Kidney (tissue), 13 donors: ENCODE measurements at regions not wholly inside any gene's neighbourhood (a gene's known extent, or its start where the extent isn't known, plus 50 kb on each side); places are given as distances from the start of the nearest gene placed in this dataset.

Experiments used
- DNase-seq, 5 donors: peaks; one replicate each; pipeline ENCODE4 v3.0.0-alpha.2; 2013 to 2020
- FAIRE-seq: peaks from 2 replicates; lab custom pipeline; 2012; peaks lifted over from hg19 to GRCh38; lab: Jason Lieb, UNC
- H3K27ac ChIP-seq, 2 donors: one replicate each; pipeline ENCODE4 v1.7.0; 2013; ENCODE audit warnings: low read depth in 2 of 2, low read length in 2 of 2, inconsistent platforms in 1 of 2
- H3K27me3 ChIP-seq: one replicate; pipeline ENCODE4 v1.7.1; 2013; ENCODE audit warnings: low read length, inconsistent platforms; ENCODE audit not compliant: control insufficient read depth, insufficient read depth
- H3K36me3 ChIP-seq, 3 donors: one replicate each; pipeline versions ENCODE4 v1.7.0 to v1.7.1; 2013; ENCODE audit warnings: low read length in 3 of 3, control low read depth in 1 of 3, inconsistent platforms in 1 of 3; ENCODE audit not compliant: insufficient read depth in 3 of 3, control insufficient read depth in 2 of 3
- H3K4me1 ChIP-seq, 3 donors: one replicate each; pipeline versions ENCODE4 v1.7.0 to v1.7.1; 2013; ENCODE audit warnings: low read length in 3 of 3, inconsistent platforms in 1 of 3, low read depth in 1 of 3; ENCODE audit not compliant: control insufficient read depth in 2 of 3, insufficient read depth in 2 of 3
- H3K4me3 ChIP-seq, 3 donors: one replicate each; pipeline versions ENCODE4 v1.7.0 to v1.8.1; 2013; ENCODE audit warnings: low read length in 3 of 3, control low read depth in 1 of 3, inconsistent platforms in 1 of 3
- H3K9ac ChIP-seq, 3 donors: one replicate each; pipeline versions ENCODE4 v1.7.0 to v1.7.1; 2013; ENCODE audit warnings: low read length in 3 of 3, control low read depth in 1 of 3, inconsistent platforms in 1 of 3
- H3K9me3 ChIP-seq, 3 donors: one replicate each; pipeline versions ENCODE4 v1.7.0 to v1.7.1; 2013; ENCODE audit warnings: low read length in 3 of 3, control low read depth in 1 of 3, inconsistent platforms in 1 of 3; ENCODE audit not compliant: control insufficient read depth in 2 of 3, insufficient read depth in 1 of 3
- intact Hi-C: fragments of 100-400 bp; cut with DNase I; formaldehyde crosslinking; loops from one replicate; pipeline ENCODE4 v1.11.1; 2022
- TF ChIP-seq, protein P1 (sequence below): IDR thresholded peaks from 3 replicates; pipeline ENCODE4 v1.5.1; 2012; ENCODE audit warnings: mild to moderate bottlenecking, moderate library complexity, borderline replicate concordance; ENCODE audit not compliant: insufficient read depth; ENCODE audit errors: extremely low read depth
- donor health status: control.
- donor health status: control.
- donor health status: control.
- donor health status: control.
- donor health status: control.
- donor health status: DM: yes; HTN: yes; CAD: no.
- donor health status: Normal renal cell carcinoma (clear cell type).

DNA sequence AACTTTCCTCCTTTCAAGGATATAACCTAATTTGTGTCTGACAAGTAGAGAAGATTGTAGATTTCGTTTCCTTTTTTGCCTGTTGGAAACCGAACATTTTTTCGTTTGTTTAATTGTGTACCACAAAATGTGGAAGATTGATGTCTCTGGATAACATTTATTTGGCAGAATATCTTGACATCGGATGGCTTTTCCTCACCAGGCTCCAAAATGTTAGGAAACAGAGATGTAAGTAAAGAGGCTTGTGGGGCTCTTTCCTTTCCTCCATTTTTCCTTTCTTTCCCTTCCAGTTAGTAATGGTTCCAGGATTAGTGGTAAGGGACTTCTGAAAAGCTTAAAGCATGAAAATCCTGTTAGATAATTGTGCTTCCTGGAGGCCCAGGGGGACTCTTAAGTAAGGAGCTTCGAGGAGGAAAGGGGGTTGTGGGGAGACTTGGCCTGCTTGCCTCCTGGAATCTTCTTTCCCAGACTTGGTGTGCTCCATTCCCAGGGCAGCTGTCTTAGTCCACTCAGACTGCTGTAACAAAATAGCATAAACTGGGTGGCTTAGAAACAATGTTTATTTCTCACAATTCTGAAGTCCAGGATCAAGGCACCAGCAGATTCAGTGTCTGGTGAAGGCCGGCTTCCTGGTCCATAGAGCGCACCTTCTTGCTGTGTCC lies 243.1 kb upstream of the PWP1 start:
- Histone ChIP-seq H3K36me3 (no peaks in the 10 kb centered on the region), H3K4me3 (peak overlapping the region in 1 of 3 donors; percentile 52), H3K4me1 (peaks cover 0 to 7% (median 5%) of the 10 kb centered on the region in 3 donors), H3K9me3 (no peaks in the 10 kb centered on the region), H3K27me3 (no peaks in the 10 kb centered on the region), H3K27ac (no peak overlapping the region), H3K9ac (no peak overlapping the region)
- TF ChIP-seq, protein P1, sequence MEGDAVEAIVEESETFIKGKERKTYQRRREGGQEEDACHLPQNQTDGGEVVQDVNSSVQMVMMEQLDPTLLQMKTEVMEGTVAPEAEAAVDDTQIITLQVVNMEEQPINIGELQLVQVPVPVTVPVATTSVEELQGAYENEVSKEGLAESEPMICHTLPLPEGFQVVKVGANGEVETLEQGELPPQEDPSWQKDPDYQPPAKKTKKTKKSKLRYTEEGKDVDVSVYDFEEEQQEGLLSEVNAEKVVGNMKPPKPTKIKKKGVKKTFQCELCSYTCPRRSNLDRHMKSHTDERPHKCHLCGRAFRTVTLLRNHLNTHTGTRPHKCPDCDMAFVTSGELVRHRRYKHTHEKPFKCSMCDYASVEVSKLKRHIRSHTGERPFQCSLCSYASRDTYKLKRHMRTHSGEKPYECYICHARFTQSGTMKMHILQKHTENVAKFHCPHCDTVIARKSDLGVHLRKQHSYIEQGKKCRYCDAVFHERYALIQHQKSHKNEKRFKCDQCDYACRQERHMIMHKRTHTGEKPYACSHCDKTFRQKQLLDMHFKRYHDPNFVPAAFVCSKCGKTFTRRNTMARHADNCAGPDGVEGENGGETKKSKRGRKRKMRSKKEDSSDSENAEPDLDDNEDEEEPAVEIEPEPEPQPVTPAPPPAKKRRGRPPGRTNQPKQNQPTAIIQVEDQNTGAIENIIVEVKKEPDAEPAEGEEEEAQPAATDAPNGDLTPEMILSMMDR, result no peak
- FAIRE-seq (no peak), DNase-seq (no peak)
- intact Hi-C loops, result no loop called here

DNA sequence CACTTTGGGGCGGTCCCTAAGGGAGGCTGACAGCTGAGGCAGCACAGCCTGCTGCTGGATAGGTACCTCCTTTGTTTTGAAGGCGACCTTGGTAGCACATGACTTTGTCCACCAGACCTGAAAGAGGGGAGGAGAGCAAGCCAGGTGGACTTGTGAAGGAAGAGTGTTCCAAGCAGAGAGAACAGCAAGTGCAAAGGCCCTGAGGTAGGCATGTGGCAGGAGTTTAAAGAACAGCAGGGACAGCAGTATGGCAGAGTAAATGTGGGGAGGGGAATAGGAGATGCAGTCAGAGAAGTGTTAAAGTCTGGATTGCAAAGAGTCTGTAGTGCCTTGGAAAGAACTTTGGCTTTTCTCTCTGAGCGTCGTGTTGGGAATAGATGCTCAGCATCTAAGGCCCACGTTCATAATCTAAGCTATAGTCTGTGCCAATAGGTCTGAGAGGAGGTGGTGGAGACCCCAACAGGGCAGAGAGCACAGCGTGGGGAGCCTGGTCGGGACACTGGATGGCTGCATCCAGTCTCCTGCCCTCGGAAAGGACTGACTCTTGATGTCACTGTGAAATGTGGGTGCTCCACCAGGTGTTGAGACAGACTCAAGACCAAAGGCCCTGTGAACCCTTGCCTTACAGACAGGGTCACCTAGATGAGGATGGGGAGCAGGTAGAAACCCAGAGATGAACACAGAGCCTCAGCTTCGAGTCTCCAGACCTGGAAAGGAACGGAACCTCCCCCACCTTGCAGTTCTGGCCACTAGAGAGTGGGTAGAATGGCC lies 242.1 kb upstream of the PWP1 start:
- Histone ChIP-seq H3K9me3 (no peaks in the 10 kb centered on the region), H3K36me3 (no peaks in the 10 kb centered on the region), H3K4me1 (peaks cover 0 to 7% (median 5%) of the 10 kb centered on the region in 3 donors), H3K27me3 (no peaks in the 10 kb centered on the region), H3K9ac (no peak overlapping the region), H3K27ac (no peak overlapping the region), H3K4me3 (no peak overlapping the region)
- TF ChIP-seq, protein P1, result no peak
- FAIRE-seq (no peak), DNase-seq (no peak)
- intact Hi-C loops, result no loop called here

DNA sequence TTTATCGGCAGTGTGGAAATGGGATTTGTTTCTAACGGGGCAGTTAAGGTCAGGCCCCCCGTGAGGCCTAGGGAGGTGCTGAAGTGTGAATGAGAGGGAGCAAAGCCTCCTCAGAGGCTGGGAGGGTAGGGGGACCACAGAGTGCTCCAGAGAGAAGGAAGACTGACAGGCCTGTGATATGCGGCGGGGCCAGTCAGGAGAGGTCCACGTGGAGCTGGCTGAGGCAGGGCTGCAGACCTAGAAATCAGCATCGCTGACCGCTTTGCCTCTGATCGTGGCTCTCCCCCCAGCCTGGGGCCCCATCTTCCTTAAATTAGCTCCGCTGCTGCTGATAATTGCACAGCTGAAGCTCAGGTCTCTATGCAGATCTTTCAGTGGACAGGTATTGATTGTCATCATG lies 240.8 kb upstream of the PWP1 start:
- Histone ChIP-seq H3K27me3 (no peaks in the 10 kb centered on the region), H3K27ac (no peak overlapping the region), H3K9ac (no peak overlapping the region), H3K4me3 (no peak overlapping the region), H3K4me1 (peaks cover 0 to 7% (median 2%) of the 10 kb centered on the region in 3 donors), H3K36me3 (no peaks in the 10 kb centered on the region), H3K9me3 (no peaks in the 10 kb centered on the region)
- no peak for DNase-seq
- TF ChIP-seq, protein P1, result no peak
- no peak for FAIRE-seq
- intact Hi-C loops, result no loop called here
